K562 (cell line): ENCODE measurements at regions not wholly inside any gene's neighbourhood (a gene's known extent, or its start where the extent isn't known, plus 50 kb on each side); places are given as distances from the start of the nearest gene placed in this dataset.

Experiments used
- ATAC-seq: fragments of 200-7000 bp; cut with Tn5 transposase; 3 replicates; pipeline ENCODE4 v1.9.1; 2020; ENCODE audit warnings: moderate library complexity
- BruUV-seq: library from RNA; stranded (reverse); fragments of 400-500 nt; replicated peaks from 2 replicates; lab custom pipeline; 2021; lab: Mats Ljungman, UMichigan
- CTCF ChIA-PET: fragments of 300-600 bp; formaldehyde crosslinking; extraction: SDS; loops from one replicate; lab custom pipeline; 2021; ENCODE audit warnings: low intra/inter-chr PET ratio; lab: Yijun Ruan, JAX
- POLR2A ChIA-PET: fragments of 300-600, 350-650 bp; sonication (Branson Sonifier 250); formaldehyde crosslinking; extraction: SDS; loops from one replicate; lab custom pipeline; 2021; ENCODE audit warnings: antibody characterized with exemption, inconsistent platforms; lab: Yijun Ruan, JAX
- DNase-seq, 4 experiments: peaks; one replicate each; pipeline versions ENCODE4 v3.0.0 to v3.0.0-alpha.2; 2011 to 2018; ENCODE audit warnings: low spot score in 3 of 4, mixed read lengths in 3 of 4; ENCODE audit errors: extremely low read depth in 1 of 4
- FAIRE-seq: peaks from 2 replicates; lab custom pipeline; 2011; peaks lifted over from hg19 to GRCh38; lab: Jason Lieb, UNC
- H2AFZ ChIP-seq: 2 replicates; pipeline ENCODE4 v1.6.0; 2011; ENCODE audit warnings: low read depth, low read length, control low read depth, inconsistent platforms
- H3K27ac ChIP-seq: fragments of 200-600 bp; 3 replicates; pipeline ENCODE4 v1.8.0; 2011; ENCODE audit warnings: low read depth, mild to moderate bottlenecking, control low read depth, inconsistent platforms, low read length, moderate library complexity, mixed read lengths; ENCODE audit errors: extremely low read depth
- H3K27me3 ChIP-seq, 2 experiments: fragments of 300-600 bp in 1 of 2; 2 replicates in 1 of 2; 3 replicates in 1 of 2; pipeline versions ENCODE4 v1.6.0 to v1.8.0; 2011; ENCODE audit warnings: inconsistent platforms in 2 of 2, low read length in 2 of 2, mild to moderate bottlenecking in 1 of 2, mixed read lengths in 1 of 2, moderate library complexity in 1 of 2; ENCODE audit not compliant: control insufficient read depth in 2 of 2, insufficient read depth in 2 of 2
- H3K36me3 ChIP-seq: fragments of 300-600 bp; 3 replicates; pipeline ENCODE4 v1.8.0; 2011; ENCODE audit warnings: mild to moderate bottlenecking, low read length, inconsistent platforms; ENCODE audit not compliant: control insufficient read depth, insufficient read depth
- H3K4me1 ChIP-seq, 2 experiments: fragments of 200-600 bp in 1 of 2; replicated peaks in 1 of 2; 2 replicates in 1 of 2; 3 replicates in 1 of 2; pipeline versions ENCODE4 v1.5.1 to v1.8.0; 2011; ENCODE audit warnings: inconsistent platforms in 2 of 2, low read length in 2 of 2, mild to moderate bottlenecking in 1 of 2, mixed read lengths in 1 of 2, moderate library complexity in 1 of 2; ENCODE audit not compliant: control insufficient read depth in 2 of 2, insufficient read depth in 2 of 2
- H3K4me2 ChIP-seq: 2 replicates; pipeline ENCODE4 v1.6.1; 2011; ENCODE audit warnings: low read length, control low read depth, inconsistent platforms, mixed read lengths; ENCODE audit not compliant: insufficient read depth
- H3K4me3 ChIP-seq: fragments of 200-600 bp; sonication (generic), shearing (Covaris generic); 2 replicates; pipeline ENCODE4 v1.5.1; 2016; ENCODE audit warnings: control low read depth, inconsistent platforms
- H3K79me2 ChIP-seq: fragments of 200-600 bp; 3 replicates; pipeline ENCODE4 v1.8.0; 2011; ENCODE audit warnings: low read length, inconsistent platforms; ENCODE audit not compliant: control insufficient read depth, insufficient read depth
- H3K9ac ChIP-seq, 2 experiments: 2 replicates each; pipeline versions ENCODE4 v1.6.0 to v1.6.1; 2011; ENCODE audit warnings: low read depth in 2 of 2, low read length in 2 of 2, control low read depth in 1 of 2, inconsistent platforms in 1 of 2, mild to moderate bottlenecking in 1 of 2, mixed read lengths in 1 of 2; ENCODE audit not compliant: insufficient read depth in 1 of 2
- H3K9me1 ChIP-seq: one replicate; pipeline ENCODE4 v1.6.0; 2011; ENCODE audit warnings: inconsistent platforms, mild to moderate bottlenecking, low read length, moderate library complexity; ENCODE audit not compliant: control insufficient read depth, insufficient read depth
- H3K9me3 ChIP-seq: replicated peaks from 2 replicates; pipeline ENCODE4 v1.5.1; 2011; ENCODE audit warnings: low read depth, low read length, inconsistent platforms; ENCODE audit not compliant: control insufficient read depth, insufficient read depth
- H4K20me1 ChIP-seq: replicated peaks from 2 replicates; pipeline ENCODE4 v1.6.1; 2011; ENCODE audit warnings: low read length, inconsistent platforms, mixed read lengths; ENCODE audit not compliant: control insufficient read depth, insufficient read depth
- BACH1 ChIP-seq: fragments of 200-800 bp; sonication (Bioruptor generic); IDR thresholded peaks from 2 replicates; pipeline ENCODE4 v1.6.1; 2016; ENCODE audit warnings: missing genetic modification characterization, missing compliant biosample characterization
- CREM ChIP-seq: IDR thresholded peaks from 2 replicates; pipeline ENCODE4 v1.6.1; 2014; ENCODE audit warnings: antibody characterized with exemption, low read depth
- KAT8 ChIP-seq: fragments of 450-650 bp; IDR thresholded peaks from 2 replicates; pipeline ENCODE4 v1.6.1; 2016; ENCODE audit warnings: low read depth, mild to moderate bottlenecking
- TAL1 ChIP-seq: fragments of 450-650 bp; IDR thresholded peaks from 2 replicates; pipeline ENCODE4 v1.6.1; 2016; ENCODE audit warnings: mild to moderate bottlenecking
- TBP ChIP-seq: optimal IDR thresholded peaks from 2 replicates; pipeline ENCODE3; 2011; ENCODE audit warnings: low read depth, low read length, improper control_type of control experiment
- TEAD4 ChIP-seq, 2 experiments: sonication (generic) in 1 of 2; formaldehyde crosslinking in 1 of 2; IDR thresholded peaks; 2 replicates each; pipeline versions ENCODE4 v1.6.1 to v1.8.0; 2012 to 2022; ENCODE audit warnings: borderline replicate concordance in 1 of 2, inconsistent platforms in 1 of 2, low read length in 1 of 2, mild to moderate bottlenecking in 1 of 2, missing genetic modification reagents in 1 of 2
- ZBTB7A ChIP-seq: IDR thresholded peaks from 2 replicates; pipeline ENCODE4 v1.6.1; 2011; ENCODE audit warnings: low read depth, mild to moderate bottlenecking, low read length, moderate library complexity, borderline replicate concordance; ENCODE audit not compliant: control insufficient read depth
- ZKSCAN1 ChIP-seq: fragments of 150-350 bp; IDR thresholded peaks from 2 replicates; pipeline ENCODE4 v1.6.1; 2016; ENCODE audit warnings: low read depth, low read length
- ZNF785 ChIP-seq: fragments of 250-450 bp; sonication (Bioruptor Pico); IDR thresholded peaks from 2 replicates; pipeline ENCODE4 v1.4.0; 2020; ENCODE audit warnings: mild to moderate bottlenecking
- WGBS: fragments of 100-300 bp; shearing (Covaris generic); methylation state at CpG from one replicate; pipeline ENCODE4 v1.1.6; 2016; ENCODE audit warnings: low coverage, mixed read lengths; ENCODE audit not compliant: insufficient coverage; ENCODE audit errors: missing lambda C conversion rate; 5-methylcytosine and 5-hydroxymethylcytosine counted together
- in situ Hi-C: fragments of 300-500 bp; cut with MboI; formaldehyde crosslinking; loops from 4 replicates; pipeline ENCODE4 v1.15.0; 2018; ENCODE audit warnings: inconsistent platforms, mixed read lengths
- intact Hi-C: fragments of 100-400 bp; cut with micrococcal nuclease; formaldehyde crosslinking; loops from 2 replicates; pipeline ENCODE4 v1.14.2; 2022
- TF ChIP-seq, protein P1 (sequence below): sonication (generic); formaldehyde crosslinking; IDR thresholded peaks from 2 replicates; pipeline ENCODE4 v1.8.0; 2023; ENCODE audit warnings: mild to moderate bottlenecking, missing genetic modification reagents
- TF ChIP-seq, protein P2 (sequence below): fragments of 250-450 bp; sonication (Bioruptor Pico); IDR thresholded peaks from 2 replicates; pipeline ENCODE4 v1.8.0; 2021; ENCODE audit warnings: moderate library complexity, mild to moderate bottlenecking, inconsistent platforms

DNA sequence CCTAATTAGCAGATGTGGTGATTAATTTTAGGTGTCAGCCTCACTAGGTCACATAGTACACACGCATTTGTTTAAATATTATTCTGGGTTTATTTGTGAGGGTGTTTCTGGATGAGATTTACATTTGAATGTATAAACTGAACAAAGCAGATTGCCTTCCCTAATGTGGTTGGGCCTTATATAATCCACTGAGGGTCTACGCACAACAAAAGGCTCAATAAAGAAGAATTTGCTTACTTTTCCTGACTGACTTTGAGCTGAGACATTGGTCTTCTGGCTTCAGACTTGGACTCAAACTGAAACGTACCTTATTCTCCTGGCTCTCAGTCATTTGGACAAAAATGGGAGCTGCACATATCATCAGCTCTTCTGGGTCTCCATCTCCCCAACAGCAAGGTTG is 1132.3 kb upstream of the FLRT2 start:
- TF ChIP-seq TEAD4 (IDR thresholded peaks at IDR 0.05; ENCODE audit: low read length) (no peak), TEAD4 (CRISPR knock-in tag; IDR thresholded peaks at IDR 0.05; ENCODE audit: borderline replicate concordance) (no peak), TAL1 (no peak), TBP (no peak), ZKSCAN1 (no peak)
- TF ChIP-seq, all 486 proteins: peak for 0
- WGBS, result 0% methylated on average over 2 of the region's 3 CpGs
- no peaks in the 10 kb centered on the region for H3K9me3 ChIP-seq
- in situ Hi-C loops, result no loop called here
- H3K79me2 ChIP-seq, result no peaks in the 10 kb centered on the region
- BruUV-seq, result no TSS peak
- H3K27ac ChIP-seq, result no peak overlapping the region
- H3K4me3 ChIP-seq, result no peak overlapping the region
- no peak overlapping the region for H2AFZ ChIP-seq
- no peak overlapping the region for H3K9ac ChIP-seq
- DNase-seq, result no peak
- intact Hi-C loops, result no loop called here
- no peaks in the 10 kb centered on the region for H3K36me3 ChIP-seq
- FAIRE-seq, result no peak
- ATAC-seq, result no peak
- CTCF ChIA-PET, result no interaction called here
- no peaks in the 10 kb centered on the region for H3K9me1 ChIP-seq
- H3K4me1 ChIP-seq, result no peaks in the 10 kb centered on the region
- no peak overlapping the region for H3K4me2 ChIP-seq
- H4K20me1 ChIP-seq, result no peaks in the 10 kb centered on the region
- POLR2A ChIA-PET, result no interaction called here
- no peaks in the 10 kb centered on the region for H3K27me3 ChIP-seq

DNA sequence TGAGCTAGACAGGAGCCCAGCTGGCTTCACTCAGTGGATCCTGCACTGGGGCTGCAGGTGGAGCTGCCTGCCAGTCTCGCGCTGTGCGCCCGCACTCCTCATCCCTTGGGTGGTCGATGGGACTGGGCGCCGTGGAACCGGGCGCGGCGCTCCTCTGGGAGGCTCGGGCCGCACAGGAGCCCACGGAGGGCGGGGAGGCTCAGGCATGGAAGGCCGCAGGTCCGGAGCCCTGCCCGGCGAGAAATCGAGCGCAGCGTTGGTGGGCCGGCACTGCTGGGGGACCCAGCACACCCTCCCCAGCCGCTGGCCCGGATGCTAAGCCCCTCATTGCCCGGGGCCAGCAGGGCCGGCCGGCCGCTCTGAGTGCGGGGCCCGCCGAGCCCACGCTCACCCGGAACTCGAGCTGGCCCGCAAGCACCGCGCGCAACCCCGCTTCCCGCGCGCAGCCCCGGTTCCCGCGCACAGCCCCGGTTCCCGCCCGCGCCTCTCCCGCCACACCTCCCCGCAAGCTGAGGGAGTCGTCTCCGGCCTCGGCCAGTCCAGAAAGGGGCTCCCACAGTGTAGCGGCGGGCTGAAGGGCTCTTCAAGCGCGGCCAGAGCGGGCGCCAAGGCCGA is 1130.5 kb upstream of the FLRT2 start:
- Histone ChIP-seq H3K9me1 (no peaks in the 10 kb centered on the region), H3K36me3 (no peaks in the 10 kb centered on the region), H3K27ac (no peak overlapping the region), H3K4me3 (no peak overlapping the region), H3K79me2 (no peaks in the 10 kb centered on the region), H4K20me1 (no peaks in the 10 kb centered on the region), H3K27me3 (no peaks in the 10 kb centered on the region), H3K9ac (no peak overlapping the region), H3K4me2 (no peak overlapping the region), H2AFZ (no peak overlapping the region), H3K9me3 (no peaks in the 10 kb centered on the region), H3K4me1 (no peaks in the 10 kb centered on the region)
- intact Hi-C loops, result no loop called here
- no peak for ATAC-seq
- ChIA-PET CTCF (no interaction called here), POLR2A (no interaction called here)
- in situ Hi-C loops, result no loop called here
- FAIRE-seq, result no peak
- DNase-seq, result no peak
- BruUV-seq, result no TSS peak
- WGBS, result 14% methylated on average over 3 of the region's 62 CpGs
- TF ChIP-seq KAT8 (no peak), BACH1 (tag) (no peak), ZNF785 (CRISPR knock-in tag) (no peak), ZBTB7A (no peak), CREM (no peak)
- TF ChIP-seq, protein P1, sequence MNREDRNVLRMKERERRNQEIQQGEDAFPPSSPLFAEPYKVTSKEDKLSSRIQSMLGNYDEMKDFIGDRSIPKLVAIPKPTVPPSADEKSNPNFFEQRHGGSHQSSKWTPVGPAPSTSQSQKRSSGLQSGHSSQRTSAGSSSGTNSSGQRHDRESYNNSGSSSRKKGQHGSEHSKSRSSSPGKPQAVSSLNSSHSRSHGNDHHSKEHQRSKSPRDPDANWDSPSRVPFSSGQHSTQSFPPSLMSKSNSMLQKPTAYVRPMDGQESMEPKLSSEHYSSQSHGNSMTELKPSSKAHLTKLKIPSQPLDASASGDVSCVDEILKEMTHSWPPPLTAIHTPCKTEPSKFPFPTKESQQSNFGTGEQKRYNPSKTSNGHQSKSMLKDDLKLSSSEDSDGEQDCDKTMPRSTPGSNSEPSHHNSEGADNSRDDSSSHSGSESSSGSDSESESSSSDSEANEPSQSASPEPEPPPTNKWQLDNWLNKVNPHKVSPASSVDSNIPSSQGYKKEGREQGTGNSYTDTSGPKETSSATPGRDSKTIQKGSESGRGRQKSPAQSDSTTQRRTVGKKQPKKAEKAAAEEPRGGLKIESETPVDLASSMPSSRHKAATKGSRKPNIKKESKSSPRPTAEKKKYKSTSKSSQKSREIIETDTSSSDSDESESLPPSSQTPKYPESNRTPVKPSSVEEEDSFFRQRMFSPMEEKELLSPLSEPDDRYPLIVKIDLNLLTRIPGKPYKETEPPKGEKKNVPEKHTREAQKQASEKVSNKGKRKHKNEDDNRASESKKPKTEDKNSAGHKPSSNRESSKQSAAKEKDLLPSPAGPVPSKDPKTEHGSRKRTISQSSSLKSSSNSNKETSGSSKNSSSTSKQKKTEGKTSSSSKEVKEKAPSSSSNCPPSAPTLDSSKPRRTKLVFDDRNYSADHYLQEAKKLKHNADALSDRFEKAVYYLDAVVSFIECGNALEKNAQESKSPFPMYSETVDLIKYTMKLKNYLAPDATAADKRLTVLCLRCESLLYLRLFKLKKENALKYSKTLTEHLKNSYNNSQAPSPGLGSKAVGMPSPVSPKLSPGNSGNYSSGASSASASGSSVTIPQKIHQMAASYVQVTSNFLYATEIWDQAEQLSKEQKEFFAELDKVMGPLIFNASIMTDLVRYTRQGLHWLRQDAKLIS (CRISPR knock-in tag), result no peak
- TF ChIP-seq, protein P2, sequence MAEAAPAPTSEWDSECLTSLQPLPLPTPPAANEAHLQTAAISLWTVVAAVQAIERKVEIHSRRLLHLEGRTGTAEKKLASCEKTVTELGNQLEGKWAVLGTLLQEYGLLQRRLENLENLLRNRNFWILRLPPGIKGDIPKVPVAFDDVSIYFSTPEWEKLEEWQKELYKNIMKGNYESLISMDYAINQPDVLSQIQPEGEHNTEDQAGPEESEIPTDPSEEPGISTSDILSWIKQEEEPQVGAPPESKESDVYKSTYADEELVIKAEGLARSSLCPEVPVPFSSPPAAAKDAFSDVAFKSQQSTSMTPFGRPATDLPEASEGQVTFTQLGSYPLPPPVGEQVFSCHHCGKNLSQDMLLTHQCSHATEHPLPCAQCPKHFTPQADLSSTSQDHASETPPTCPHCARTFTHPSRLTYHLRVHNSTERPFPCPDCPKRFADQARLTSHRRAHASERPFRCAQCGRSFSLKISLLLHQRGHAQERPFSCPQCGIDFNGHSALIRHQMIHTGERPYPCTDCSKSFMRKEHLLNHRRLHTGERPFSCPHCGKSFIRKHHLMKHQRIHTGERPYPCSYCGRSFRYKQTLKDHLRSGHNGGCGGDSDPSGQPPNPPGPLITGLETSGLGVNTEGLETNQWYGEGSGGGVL (CRISPR knock-in tag), result no peak
